ENCODE measurements at regions not wholly inside any gene's neighbourhood (a gene's known extent, or its start where the extent isn't known, plus 50 kb on each side); places are given as distances from the start of the nearest gene placed in this dataset.
"Not testable (repeated sequence)": the region's sequence is repeated elsewhere in the genome, so short reads cannot be mapped to it uniquely, and the experiment has no call there.

DNA sequence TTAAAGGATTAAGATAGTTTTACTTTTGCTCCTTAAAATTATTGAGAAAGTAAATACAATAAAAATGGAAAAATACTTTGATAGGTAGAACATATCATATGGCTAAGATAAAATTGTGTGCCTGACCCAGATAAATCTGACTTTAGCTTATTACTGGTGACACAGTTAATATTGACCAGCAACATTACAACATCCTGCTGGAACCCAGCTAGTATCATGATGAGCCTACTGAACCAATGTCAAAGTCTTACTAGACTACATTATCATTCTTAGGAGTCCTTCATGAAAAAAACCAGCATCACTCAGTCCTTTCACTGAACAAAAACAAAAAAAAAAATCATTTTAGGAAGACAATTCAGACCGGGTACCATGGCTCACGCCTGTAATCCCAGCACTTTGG is 164.8 kb upstream of the CDK1 start:
- no peak for DNase-seq

GRCh38 chr10:60611291-60611747 is 167.0 kb upstream of the CDK1 start:
- DNase-seq = no peak

DNA sequence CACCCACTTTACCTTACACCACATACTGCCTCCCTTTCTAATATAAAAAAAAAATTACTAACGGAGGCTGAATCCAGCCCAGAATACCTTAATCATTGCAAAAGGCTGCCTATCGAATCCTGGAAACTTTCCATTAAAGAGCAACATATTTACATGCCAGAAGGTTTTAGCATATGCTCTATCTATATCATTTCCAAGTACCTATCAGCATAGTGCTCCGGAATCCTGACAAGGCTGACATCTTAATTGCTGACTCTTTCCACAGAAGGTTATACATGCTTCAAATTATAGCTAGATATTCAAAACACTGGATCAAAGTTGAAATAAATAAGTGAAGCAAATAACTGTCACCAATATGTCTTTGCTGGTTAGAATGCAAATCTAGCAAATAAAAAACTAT is 170.9 kb upstream of the CDK1 start:
- no peak for DNase-seq

DNA sequence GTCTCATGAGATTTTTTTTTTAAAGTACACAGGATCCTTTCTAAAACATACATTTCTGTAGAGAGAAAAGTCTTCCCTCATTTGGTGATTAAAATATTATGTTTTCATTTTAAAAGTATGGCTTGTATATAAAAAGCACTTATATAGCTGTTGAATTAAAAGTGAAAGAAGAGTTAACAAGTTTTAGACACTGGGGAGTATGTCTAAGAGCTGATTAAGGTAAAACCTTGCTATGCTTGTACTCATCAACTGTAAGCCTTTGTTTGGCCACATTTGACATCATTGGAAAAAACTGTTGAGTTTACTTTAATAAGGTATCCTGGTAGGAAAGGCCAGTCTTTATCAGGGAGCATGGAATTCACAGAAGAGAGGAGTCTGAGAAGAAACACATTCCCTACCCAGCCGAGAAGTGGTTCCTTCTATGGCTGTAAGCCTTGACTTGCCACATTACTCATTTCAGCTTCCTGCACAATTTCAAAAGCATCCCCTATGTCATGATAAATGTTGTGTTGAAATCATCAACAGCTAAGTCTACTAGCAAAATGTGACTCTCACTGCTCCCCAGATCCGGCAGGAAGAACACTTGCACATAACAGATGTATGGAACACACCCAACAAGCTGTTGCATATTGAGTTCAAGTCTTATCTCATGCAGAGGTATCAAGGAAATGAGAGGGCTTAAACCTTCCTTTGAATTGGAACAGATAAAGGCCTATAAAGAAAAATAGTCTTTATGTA is 171.8 kb upstream of the CDK1 start:
- DNase-seq = no peak

DNA sequence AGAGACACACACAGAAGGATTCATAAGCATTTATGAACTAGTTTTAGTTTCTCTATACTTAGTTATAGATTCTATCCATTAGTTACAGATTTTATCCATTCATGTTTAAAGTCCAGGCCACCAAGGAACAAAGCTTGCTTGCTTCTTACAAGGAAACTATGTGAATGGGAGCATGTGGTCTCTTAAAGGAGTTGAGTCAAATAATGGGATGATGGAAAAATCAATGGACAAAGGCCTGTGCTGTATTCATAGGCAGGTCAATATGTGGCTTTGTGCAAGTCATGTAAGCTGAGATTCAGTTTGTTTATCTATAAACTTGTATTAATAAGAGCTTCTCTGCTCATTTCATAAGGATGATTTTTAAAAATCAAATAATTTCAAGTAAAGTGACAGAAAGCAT is 172.8 kb upstream of the CDK1 start:
- no peak for DNase-seq

DNA sequence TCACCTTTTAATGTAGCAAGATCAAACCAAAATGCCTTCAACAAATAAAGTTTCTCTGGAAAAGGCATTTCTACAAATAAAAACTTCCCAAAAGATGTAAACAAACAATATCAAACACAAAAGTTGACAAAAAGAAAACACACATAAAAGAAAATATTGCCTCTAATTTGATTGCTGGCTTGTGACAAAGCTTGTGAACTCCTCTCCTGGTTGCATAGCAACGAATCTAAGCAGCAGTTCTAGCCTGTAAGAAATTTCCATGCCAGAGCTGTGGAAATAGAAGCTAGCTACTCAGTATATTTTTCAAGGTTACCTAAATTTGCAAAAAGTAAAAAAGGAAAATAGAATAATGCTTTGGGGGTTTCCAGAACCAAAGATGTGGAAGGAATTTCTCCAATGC is 173.9 kb upstream of the CDK1 start:
- no peak for DNase-seq

- DNase-seq = no peak
Observed at GRCh38 chr10:60597513-60597912, 180.8 kb upstream of the CDK1 start.

- DNase-seq = no peak
Observed at GRCh38 chr10:60595852-60596251, 182.4 kb upstream of the CDK1 start.

GRCh38 chr10:60594476-60595051 is 183.7 kb upstream of the CDK1 start:
- DNase-seq = no peak

DNA sequence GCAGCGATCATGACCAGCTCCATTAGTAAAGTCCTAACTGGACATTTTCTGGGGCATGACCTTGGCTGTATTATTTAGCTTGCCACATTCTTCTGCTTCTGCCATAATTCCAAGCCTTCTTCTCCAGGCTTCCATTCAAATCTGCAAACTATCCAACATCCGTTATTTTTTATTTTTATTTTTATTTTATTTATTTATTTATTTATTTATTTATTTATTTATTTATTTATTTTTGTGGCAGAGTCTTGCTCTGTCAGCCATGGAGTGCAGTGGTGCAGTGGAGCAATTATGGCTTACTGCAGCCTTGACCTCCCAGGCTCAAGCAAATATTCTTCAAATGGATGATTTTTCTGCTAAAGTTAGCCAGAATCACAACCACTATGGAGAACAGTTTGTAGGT is 187.2 kb upstream of the CDK1 start:
- no peak for DNase-seq

- DNase-seq = no peak
Observed at GRCh38 chr10:60589376-60589775, 188.9 kb upstream of the CDK1 start.

DNA sequence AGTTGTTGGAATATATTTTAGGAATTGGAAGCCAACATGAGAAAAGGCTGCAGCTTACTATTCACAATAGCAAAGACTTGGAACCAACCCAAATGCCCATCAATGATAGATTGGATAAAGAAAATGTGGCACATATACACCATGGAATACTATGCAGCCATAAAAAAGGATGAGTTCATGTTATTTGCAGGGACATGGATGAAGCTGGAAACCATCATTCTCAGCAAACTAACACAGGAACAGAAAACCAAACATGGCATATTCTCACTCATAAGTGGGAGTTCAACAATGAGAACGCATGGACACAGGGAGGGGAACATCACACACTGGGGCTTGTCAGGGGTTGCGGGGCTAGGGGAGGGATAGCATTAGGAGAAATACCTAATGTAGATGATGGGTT is 192.1 kb upstream of the ANK3 start:
- DNase-seq = not testable (repeated sequence)

DNA sequence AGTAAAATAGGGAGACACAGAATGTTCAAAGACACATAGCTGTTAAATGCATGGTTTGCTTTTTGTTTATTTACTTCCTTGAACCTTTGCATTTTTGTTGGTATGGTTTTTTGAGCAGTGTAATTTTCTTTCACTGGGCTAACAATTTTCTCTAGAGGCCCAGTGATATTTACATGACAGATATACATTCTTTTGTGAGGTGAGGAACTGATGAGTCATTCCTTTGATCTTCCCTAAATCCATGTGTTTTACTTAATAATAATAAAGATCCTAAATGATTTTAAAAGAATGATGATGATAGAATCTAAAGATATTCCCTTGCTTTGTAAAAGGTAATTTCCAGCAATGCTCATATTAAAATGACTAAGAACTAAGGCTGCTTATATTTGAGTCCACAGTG is 188.5 kb upstream of the ANK3 start:
- no peak for DNase-seq

GRCh38 chr10:60576130-60577069 is 186.7 kb upstream of the ANK3 start:
- no peak for DNase-seq

GRCh38 chr10:60575105-60575504 is 185.4 kb upstream of the ANK3 start:
- DNase-seq = no peak

- no peak for DNase-seq
Observed at GRCh38 chr10:60574388-60574787, 184.7 kb upstream of the ANK3 start.

- DNase-seq = no peak
Observed at GRCh38 chr10:60573336-60573735, 183.7 kb upstream of the ANK3 start.

- DNase-seq = peak; percentile 3
Observed at GRCh38 chr10:60572511-60573194, 183.0 kb upstream of the ANK3 start.

DNA sequence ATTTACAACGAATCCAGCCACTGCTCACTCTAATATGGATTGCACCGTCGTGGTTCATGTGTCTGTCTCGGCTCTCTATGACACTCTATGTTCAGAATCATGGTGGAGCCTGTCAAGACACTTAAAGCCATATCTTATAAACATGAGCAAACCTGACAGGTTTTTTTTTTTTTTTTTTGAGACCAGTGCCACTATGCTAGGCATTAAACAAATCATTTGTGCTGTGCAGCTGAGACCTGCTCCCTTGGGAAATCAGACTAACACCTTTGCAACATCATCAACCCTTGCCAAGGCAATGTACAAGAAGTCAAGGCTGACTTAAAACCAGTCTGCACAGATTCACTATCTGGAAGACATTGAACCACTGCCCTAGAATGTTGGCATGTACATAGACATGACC is 181.2 kb upstream of the ANK3 start:
- DNase-seq = no peak

GRCh38 chr10:60570272-60570865 is 180.7 kb upstream of the ANK3 start:
- no peak for DNase-seq

- DNase-seq = no peak
Observed at GRCh38 chr10:60569681-60570080, 180.0 kb upstream of the ANK3 start.

DNA sequence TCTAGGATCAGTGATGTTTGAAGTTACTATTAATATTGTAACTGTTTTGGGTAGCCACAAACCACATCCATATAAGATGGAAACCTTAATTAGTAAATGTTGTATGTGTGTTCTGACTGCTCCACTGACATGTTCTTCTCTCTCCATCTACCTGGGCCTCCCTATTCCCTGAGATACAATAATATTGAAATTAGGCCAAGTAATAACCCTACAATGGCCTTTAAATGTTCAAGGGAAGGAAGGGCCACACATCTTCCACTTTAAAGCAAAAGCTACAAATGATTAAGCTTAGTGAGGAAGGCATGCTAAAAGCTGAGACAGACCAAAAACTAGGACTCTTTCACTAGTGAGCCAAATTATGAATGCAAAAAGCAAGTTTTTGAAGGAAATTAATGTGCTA is 176.4 kb upstream of the ANK3 start:
- DNase-seq = no peak

- DNase-seq = no peak
Observed at GRCh38 chr10:60565492-60565891, 175.8 kb upstream of the ANK3 start.
